Smooth muscle cell (in vitro differentiated cells): ENCODE measurements at regions not wholly inside any gene's neighbourhood (a gene's known extent, or its start where the extent isn't known, plus 50 kb on each side); places are given as distances from the start of the nearest gene placed in this dataset.

Source experiments
- DNase-seq: peaks from one replicate; lab custom pipeline; 2025; ENCODE audit not compliant: unreplicated experiment; lab: John Stamatoyannopoulos, UW
- H2AFZ ChIP-seq: fragments of 200-600 bp; sonication (generic); 2 replicates; pipeline ENCODE4 v1.6.0; 2016; ENCODE audit warnings: antibody characterized with exemption, low read depth, mild to moderate bottlenecking
- H3F3A ChIP-seq: fragments of 200-600 bp; sonication (generic); 2 replicates; pipeline ENCODE4 v1.6.0; 2017; ENCODE audit warnings: antibody characterized with exemption, low read depth
- H3K27ac ChIP-seq: fragments of 200-600 bp; sonication (generic); 2 replicates; pipeline ENCODE4 v1.5.1; 2016; ENCODE audit warnings: low read depth, mild to moderate bottlenecking
- H3K27me3 ChIP-seq: fragments of 200-600 bp; sonication (generic); 2 replicates; pipeline ENCODE4 v1.6.1; 2016; ENCODE audit warnings: low read depth, mild to moderate bottlenecking
- H3K36me3 ChIP-seq: fragments of 200-600 bp; sonication (generic); 2 replicates; pipeline ENCODE4 v1.5.1; 2016; ENCODE audit warnings: low read depth
- H3K4me1 ChIP-seq: fragments of 200-600 bp; sonication (generic); 2 replicates; pipeline ENCODE4 v1.5.1; 2016; ENCODE audit warnings: low read depth
- H3K4me2 ChIP-seq: fragments of 200-600 bp; sonication (generic); 2 replicates; pipeline ENCODE4 v1.6.0; 2016; ENCODE audit warnings: mild to moderate bottlenecking
- H3K4me3 ChIP-seq: fragments of 200-600 bp; sonication (generic); 2 replicates; pipeline ENCODE4 v1.5.1; 2016; ENCODE audit warnings: mild to moderate bottlenecking
- H3K79me2 ChIP-seq: fragments of 200-600 bp; sonication (generic); 2 replicates; pipeline ENCODE4 v1.6.0; 2016; ENCODE audit warnings: low read depth, mild to moderate bottlenecking
- H3K9ac ChIP-seq: fragments of 200-600 bp; sonication (generic); 2 replicates; pipeline ENCODE4 v1.6.0; 2016; ENCODE audit warnings: low read depth
- H3K9me3 ChIP-seq: fragments of 200-600 bp; sonication (generic); replicated peaks from 2 replicates; pipeline ENCODE4 v1.5.1; 2016; ENCODE audit warnings: low read depth
- H4K20me1 ChIP-seq: fragments of 200-600 bp; sonication (generic); 2 replicates; pipeline ENCODE4 v1.6.0; 2016; ENCODE audit warnings: low read depth
- WGBS: methylation state at CpG from one replicate; pipeline ENCODE4 v1.1.7; 2016; ENCODE audit warnings: low lambda C conversion rate; 5-methylcytosine and 5-hydroxymethylcytosine counted together
- TF ChIP-seq, protein P1 (sequence below): fragments of 200-600 bp; sonication (generic); IDR thresholded peaks from 2 replicates; pipeline ENCODE4 v1.5.1; 2017; ENCODE audit warnings: borderline replicate concordance, mild to moderate bottlenecking, antibody characterized with exemption; ENCODE audit not compliant: insufficient read depth, poor library complexity, severe bottlenecking

DNA sequence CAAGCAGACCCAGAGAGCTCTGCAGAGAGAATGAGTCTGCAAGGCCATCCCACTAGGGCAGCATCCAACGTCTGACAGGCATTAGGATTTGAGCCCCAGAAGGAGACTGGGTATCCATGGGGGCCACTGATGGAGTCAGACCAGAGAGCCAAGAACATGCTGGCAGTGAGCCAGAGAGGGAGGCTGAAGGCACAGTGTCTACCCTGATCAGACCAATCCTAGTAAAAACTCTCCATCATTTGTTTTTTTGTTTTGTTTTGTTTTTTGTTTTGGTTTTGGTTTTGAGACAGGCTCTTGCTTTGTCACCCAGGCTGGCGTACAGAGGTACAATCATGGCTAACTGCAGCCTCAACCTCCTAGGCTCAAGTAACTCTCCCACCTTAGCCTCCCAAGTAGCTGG, 133.1 kb upstream of the LYZL2 start:
- Histone ChIP-seq H3K4me1 (no peaks in the 10 kb centered on the region), H3K36me3 (no peaks in the 10 kb centered on the region), H3F3A (no peaks in the 10 kb centered on the region), H3K27me3 (no peaks in the 10 kb centered on the region), H3K79me2 (no peaks in the 10 kb centered on the region), H2AFZ (no peak overlapping the region), H4K20me1 (no peaks in the 10 kb centered on the region), H3K9me3 (no peaks in the 10 kb centered on the region), H3K4me2 (no peak overlapping the region), H3K4me3 (no peak overlapping the region), H3K9ac (no peak overlapping the region), H3K27ac (no peak overlapping the region)
- WGBS = 85% methylated on average over 2 of the region's 2 CpGs
- TF ChIP-seq, protein P1, sequence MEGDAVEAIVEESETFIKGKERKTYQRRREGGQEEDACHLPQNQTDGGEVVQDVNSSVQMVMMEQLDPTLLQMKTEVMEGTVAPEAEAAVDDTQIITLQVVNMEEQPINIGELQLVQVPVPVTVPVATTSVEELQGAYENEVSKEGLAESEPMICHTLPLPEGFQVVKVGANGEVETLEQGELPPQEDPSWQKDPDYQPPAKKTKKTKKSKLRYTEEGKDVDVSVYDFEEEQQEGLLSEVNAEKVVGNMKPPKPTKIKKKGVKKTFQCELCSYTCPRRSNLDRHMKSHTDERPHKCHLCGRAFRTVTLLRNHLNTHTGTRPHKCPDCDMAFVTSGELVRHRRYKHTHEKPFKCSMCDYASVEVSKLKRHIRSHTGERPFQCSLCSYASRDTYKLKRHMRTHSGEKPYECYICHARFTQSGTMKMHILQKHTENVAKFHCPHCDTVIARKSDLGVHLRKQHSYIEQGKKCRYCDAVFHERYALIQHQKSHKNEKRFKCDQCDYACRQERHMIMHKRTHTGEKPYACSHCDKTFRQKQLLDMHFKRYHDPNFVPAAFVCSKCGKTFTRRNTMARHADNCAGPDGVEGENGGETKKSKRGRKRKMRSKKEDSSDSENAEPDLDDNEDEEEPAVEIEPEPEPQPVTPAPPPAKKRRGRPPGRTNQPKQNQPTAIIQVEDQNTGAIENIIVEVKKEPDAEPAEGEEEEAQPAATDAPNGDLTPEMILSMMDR = no peak
- DNase-seq = no peak

DNA sequence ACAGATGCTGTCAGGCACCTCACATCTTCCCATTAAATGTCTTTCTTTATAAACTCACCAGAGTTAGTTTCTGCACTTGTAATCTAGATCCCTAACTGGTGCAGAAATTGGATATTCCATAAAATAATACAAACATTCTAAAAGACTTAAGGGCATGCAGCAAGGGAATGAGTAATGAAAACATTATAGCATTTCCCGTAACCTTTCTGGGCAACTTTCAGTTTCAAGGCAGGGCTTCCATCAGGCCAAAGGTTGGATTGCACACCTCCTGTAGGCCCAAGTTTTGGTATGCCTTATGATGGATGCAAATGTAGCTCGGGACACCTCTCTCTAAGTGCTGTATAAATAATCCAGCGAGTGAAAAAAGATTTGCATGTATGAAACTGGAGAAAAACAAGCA, 129.9 kb upstream of the LYZL2 start:
- no peak overlapping the region for H3K27ac ChIP-seq
- DNase-seq = no peak
- H3K4me2 ChIP-seq = no peak overlapping the region

DNA sequence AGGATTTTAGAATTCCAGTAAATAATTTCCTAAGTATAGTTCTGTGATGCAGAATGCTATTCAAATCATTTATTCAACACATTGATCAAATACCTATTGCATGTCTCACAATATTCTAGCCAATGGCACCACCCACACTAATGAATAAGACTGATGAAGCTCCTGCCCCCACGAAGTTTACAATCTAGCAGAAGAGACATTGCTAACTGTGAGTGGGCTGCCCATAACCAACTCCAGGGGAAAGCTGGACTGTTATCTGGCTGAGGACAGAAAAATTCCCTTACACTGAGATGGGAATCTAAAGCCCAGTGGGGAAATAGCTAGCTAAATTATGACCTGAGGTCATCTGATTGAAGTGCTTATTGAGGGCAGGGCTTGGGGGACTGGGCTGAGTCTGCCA, 128.8 kb upstream of the LYZL2 start:
- Histone ChIP-seq H3K27ac (no peak overlapping the region), H4K20me1 (no peaks in the 10 kb centered on the region), H3K9me3 (no peaks in the 10 kb centered on the region), H3K9ac (no peak overlapping the region), H3K4me2 (no peak overlapping the region), H3K79me2 (no peaks in the 10 kb centered on the region), H3K27me3 (no peaks in the 10 kb centered on the region), H3F3A (no peaks in the 10 kb centered on the region), H3K4me3 (no peak overlapping the region), H2AFZ (no peak overlapping the region), H3K4me1 (no peaks in the 10 kb centered on the region), H3K36me3 (no peaks in the 10 kb centered on the region)
- 57% methylated on average over 1 of the region's 1 CpG for WGBS
- TF ChIP-seq, protein P1 = no peak
- DNase-seq = no peak

More for the DNA sequence above, 129.9 kb upstream of the LYZL2 start:
- no peaks in the 10 kb centered on the region for H4K20me1 ChIP-seq
- TF ChIP-seq, protein P1 = no peak
- H3K9me3 ChIP-seq = no peaks in the 10 kb centered on the region
- no peak overlapping the region for H3K9ac ChIP-seq
- H3F3A ChIP-seq = no peaks in the 10 kb centered on the region
- no peaks in the 10 kb centered on the region for H3K27me3 ChIP-seq
- WGBS = 94% methylated on average over 3 of the region's 3 CpGs
- no peak overlapping the region for H3K4me3 ChIP-seq
- H2AFZ ChIP-seq = no peak overlapping the region
- no peaks in the 10 kb centered on the region for H3K79me2 ChIP-seq
- H3K36me3 ChIP-seq = no peaks in the 10 kb centered on the region
- no peaks in the 10 kb centered on the region for H3K4me1 ChIP-seq

DNA sequence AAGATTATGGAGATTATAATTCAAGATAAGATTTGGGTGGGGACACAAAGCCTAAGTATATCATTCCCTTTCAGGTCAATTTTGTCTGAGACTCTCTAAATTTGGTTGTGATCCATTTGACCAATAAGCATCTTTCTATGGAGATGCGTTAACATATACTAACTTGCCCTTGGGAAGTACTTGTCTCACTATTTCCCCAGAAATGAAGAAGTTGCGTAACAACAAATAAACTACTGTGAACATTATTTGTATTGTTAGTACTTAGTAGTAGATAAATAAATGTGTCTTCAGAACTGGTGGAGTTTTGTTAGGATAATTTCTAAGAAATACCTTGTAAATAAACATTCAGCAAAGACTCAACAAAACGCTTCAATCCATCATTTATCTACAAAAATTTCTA, 127.3 kb upstream of the LYZL2 start:
- WGBS = over 99% methylated on average over 3 of the region's 3 CpGs

More for the DNA sequence above, 127.3 kb upstream of the LYZL2 start:
- Histone ChIP-seq H3K9ac (no peak overlapping the region), H3F3A (no peaks in the 10 kb centered on the region), H2AFZ (no peak overlapping the region), H3K9me3 (no peaks in the 10 kb centered on the region), H3K4me2 (no peak overlapping the region), H3K4me3 (no peak overlapping the region), H3K27me3 (no peaks in the 10 kb centered on the region), H3K79me2 (no peaks in the 10 kb centered on the region), H4K20me1 (no peaks in the 10 kb centered on the region), H3K4me1 (no peaks in the 10 kb centered on the region), H3K27ac (no peak overlapping the region), H3K36me3 (no peaks in the 10 kb centered on the region)
- TF ChIP-seq, protein P1 = no peak
- no peak for DNase-seq
